MM.1S (cell line): ENCODE measurements at regions not wholly inside any gene's neighbourhood (a gene's known extent, or its start where the extent isn't known, plus 50 kb on each side); places are given as distances from the start of the nearest gene placed in this dataset.
A peak's percentile ranks its signal among the peaks of the same experiment; 100 is the strongest.

Experiments used
- DNase-seq: peaks from one replicate; pipeline ENCODE4 v3.0.0-alpha.2; 2015
- H2AFZ ChIP-seq: fragments of 300-600 bp; sonication (generic); 2 replicates; pipeline ENCODE4 v1.6.0; 2016; ENCODE audit warnings: antibody characterized with exemption, low read length
- H3F3A ChIP-seq: fragments of 300-600 bp; sonication (generic); 2 replicates; pipeline ENCODE4 v1.6.1; 2016; ENCODE audit warnings: mild to moderate bottlenecking, antibody characterized with exemption, low read length, moderate library complexity, mixed read lengths; ENCODE audit not compliant: insufficient read depth
- H3K27ac ChIP-seq: fragments of 300-600 bp; sonication (generic); 2 replicates; pipeline ENCODE4 v1.5.1; 2016; ENCODE audit warnings: mild to moderate bottlenecking, low read length
- H3K27me3 ChIP-seq: fragments of 300-600 bp; sonication (generic); replicated peaks from 2 replicates; pipeline ENCODE4 v1.6.0; 2016; ENCODE audit warnings: low read length; ENCODE audit not compliant: insufficient read depth
- H3K36me3 ChIP-seq: fragments of 300-600 bp; sonication (generic); replicated peaks from 2 replicates; pipeline ENCODE4 v1.6.1; 2016; ENCODE audit warnings: mild to moderate bottlenecking, low read length, mixed read lengths; ENCODE audit not compliant: insufficient read depth
- H3K4me1 ChIP-seq: fragments of 300-600 bp; sonication (generic); 2 replicates; pipeline ENCODE4 v1.6.1; 2016; ENCODE audit warnings: low read length, mixed read lengths
- H3K4me2 ChIP-seq: fragments of 300-600 bp; sonication (generic); 2 replicates; pipeline ENCODE4 v1.6.0; 2016; ENCODE audit warnings: low read depth, low read length
- H3K4me3 ChIP-seq: fragments of 300-600 bp; sonication (generic); 2 replicates; pipeline ENCODE4 v1.5.1; 2016; ENCODE audit warnings: low read length, mixed read lengths
- H3K79me2 ChIP-seq: fragments of 300-600 bp; sonication (generic); 2 replicates; pipeline ENCODE4 v1.6.1; 2016; ENCODE audit warnings: mixed run types, low read length, mixed read lengths
- H3K9ac ChIP-seq: fragments of 300-600 bp; sonication (generic); 2 replicates; pipeline ENCODE4 v1.6.1; 2016; ENCODE audit warnings: low read length, mixed read lengths
- H3K9me2 ChIP-seq: fragments of 300-600 bp; sonication (generic); replicated peaks from 2 replicates; pipeline ENCODE4 v1.6.1; 2016; ENCODE audit warnings: mild to moderate bottlenecking, low read length, mixed read lengths; ENCODE audit not compliant: insufficient read depth
- H3K9me3 ChIP-seq: fragments of 300-600 bp; sonication (generic); replicated peaks from 2 replicates; pipeline ENCODE4 v1.6.1; 2016; ENCODE audit warnings: mild to moderate bottlenecking, low read length, mixed read lengths; ENCODE audit not compliant: insufficient read depth
- H4K20me1 ChIP-seq: fragments of 300-600 bp; sonication (generic); 2 replicates; pipeline ENCODE4 v1.6.1; 2016; ENCODE audit warnings: mild to moderate bottlenecking, low read length, moderate library complexity, mixed read lengths; ENCODE audit not compliant: insufficient read depth
- EZH2 ChIP-seq: fragments of 300-600 bp; sonication (generic); optimal IDR thresholded peaks from 2 replicates; pipeline ENCODE3; 2017; ENCODE audit warnings: low read depth, mild to moderate bottlenecking, antibody characterized with exemption, low read length, mixed read lengths
- EZH2phosphoT487 ChIP-seq: fragments of 300-600 bp; sonication (generic); IDR thresholded peaks from 2 replicates; pipeline ENCODE4 v1.6.1; 2018; ENCODE audit warnings: antibody characterized with exemption, low read length
- TF ChIP-seq, protein P1 (sequence below): fragments of 300-600 bp; sonication (generic); IDR thresholded peaks from 2 replicates; pipeline ENCODE4 v1.5.1; 2016; ENCODE audit warnings: antibody characterized with exemption, low read length, mixed read lengths

DNA sequence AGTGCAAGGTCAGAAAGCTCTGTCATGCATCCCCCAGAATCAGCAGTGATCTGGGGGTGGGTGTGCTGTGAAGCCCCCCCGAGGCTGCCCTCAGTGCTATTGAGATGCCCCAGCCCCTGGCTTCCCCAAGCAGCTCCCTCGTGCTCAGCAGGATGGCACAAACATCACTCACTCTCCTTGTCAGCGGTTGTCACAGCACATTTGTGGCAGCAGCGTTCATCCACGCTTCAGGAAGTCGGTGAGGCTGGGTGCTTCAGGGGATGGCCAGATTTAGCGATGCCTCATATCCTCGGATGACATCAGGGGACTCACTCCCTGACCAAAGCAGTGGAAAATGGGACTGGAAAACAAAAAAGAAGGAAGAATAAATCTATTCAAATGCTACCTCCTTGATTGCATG, 54.4 kb upstream of the SLC6A11 start:
- H3K9me3 ChIP-seq = no peaks in the 10 kb centered on the region
- H3F3A ChIP-seq = no peaks in the 10 kb centered on the region
- no peaks in the 10 kb centered on the region for H3K36me3 ChIP-seq
- no peak overlapping the region for H3K27ac ChIP-seq
- DNase-seq = no peak
- no peak overlapping the region for H2AFZ ChIP-seq
- H3K4me1 ChIP-seq = no peaks in the 10 kb centered on the region
- H3K9ac ChIP-seq = no peak overlapping the region
- H3K27me3 ChIP-seq = peaks cover 14% of the 10 kb centered on the region; the same call in 1 of the 2 replicates
- H3K4me2 ChIP-seq = no peak overlapping the region
- H3K9me2 ChIP-seq = no peaks in the 10 kb centered on the region
- no peaks in the 10 kb centered on the region for H4K20me1 ChIP-seq
- TF ChIP-seq EZH2phosphoT487 = no peak
- H3K79me2 ChIP-seq = no peaks in the 10 kb centered on the region
- H3K4me3 ChIP-seq = no peak overlapping the region

DNA sequence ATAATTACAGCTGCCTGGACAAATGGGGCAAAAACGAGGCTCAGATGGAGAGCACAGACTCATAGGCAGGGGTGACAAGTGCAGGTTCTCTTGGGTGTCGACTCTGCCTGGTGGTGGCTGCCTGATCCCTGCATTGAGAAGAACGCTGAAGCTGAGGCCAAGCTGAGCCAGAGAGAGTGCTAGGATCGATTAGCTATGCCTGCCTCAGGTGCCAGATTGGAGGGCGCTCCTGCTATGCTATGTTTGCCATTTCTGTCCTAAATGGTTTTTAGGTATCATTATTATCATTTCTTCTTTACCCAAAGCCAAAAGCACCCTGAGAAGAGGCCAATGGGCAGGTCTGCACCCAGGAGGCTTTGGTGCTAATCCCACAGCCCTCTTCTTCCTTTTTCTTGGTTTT, 53.9 kb upstream of the SLC6A11 start:
- Histone ChIP-seq H3K9me3 (no peaks in the 10 kb centered on the region), H3K4me2 (no peak overlapping the region), H3K27ac (no peak overlapping the region), H3K27me3 (peaks cover 14% of the 10 kb centered on the region; the same call in 1 of the 2 replicates), H2AFZ (no peak overlapping the region), H3K9ac (no peak overlapping the region), H3K79me2 (no peaks in the 10 kb centered on the region), H4K20me1 (no peaks in the 10 kb centered on the region), H3K4me1 (no peaks in the 10 kb centered on the region), H3K9me2 (no peaks in the 10 kb centered on the region), H3F3A (no peaks in the 10 kb centered on the region), H3K4me3 (no peak overlapping the region), H3K36me3 (no peaks in the 10 kb centered on the region)
- no peak for DNase-seq
- TF ChIP-seq EZH2 = no peak
- TF ChIP-seq, protein P1, sequence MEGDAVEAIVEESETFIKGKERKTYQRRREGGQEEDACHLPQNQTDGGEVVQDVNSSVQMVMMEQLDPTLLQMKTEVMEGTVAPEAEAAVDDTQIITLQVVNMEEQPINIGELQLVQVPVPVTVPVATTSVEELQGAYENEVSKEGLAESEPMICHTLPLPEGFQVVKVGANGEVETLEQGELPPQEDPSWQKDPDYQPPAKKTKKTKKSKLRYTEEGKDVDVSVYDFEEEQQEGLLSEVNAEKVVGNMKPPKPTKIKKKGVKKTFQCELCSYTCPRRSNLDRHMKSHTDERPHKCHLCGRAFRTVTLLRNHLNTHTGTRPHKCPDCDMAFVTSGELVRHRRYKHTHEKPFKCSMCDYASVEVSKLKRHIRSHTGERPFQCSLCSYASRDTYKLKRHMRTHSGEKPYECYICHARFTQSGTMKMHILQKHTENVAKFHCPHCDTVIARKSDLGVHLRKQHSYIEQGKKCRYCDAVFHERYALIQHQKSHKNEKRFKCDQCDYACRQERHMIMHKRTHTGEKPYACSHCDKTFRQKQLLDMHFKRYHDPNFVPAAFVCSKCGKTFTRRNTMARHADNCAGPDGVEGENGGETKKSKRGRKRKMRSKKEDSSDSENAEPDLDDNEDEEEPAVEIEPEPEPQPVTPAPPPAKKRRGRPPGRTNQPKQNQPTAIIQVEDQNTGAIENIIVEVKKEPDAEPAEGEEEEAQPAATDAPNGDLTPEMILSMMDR = no peak
- no peak for TF ChIP-seq EZH2phosphoT487

DNA sequence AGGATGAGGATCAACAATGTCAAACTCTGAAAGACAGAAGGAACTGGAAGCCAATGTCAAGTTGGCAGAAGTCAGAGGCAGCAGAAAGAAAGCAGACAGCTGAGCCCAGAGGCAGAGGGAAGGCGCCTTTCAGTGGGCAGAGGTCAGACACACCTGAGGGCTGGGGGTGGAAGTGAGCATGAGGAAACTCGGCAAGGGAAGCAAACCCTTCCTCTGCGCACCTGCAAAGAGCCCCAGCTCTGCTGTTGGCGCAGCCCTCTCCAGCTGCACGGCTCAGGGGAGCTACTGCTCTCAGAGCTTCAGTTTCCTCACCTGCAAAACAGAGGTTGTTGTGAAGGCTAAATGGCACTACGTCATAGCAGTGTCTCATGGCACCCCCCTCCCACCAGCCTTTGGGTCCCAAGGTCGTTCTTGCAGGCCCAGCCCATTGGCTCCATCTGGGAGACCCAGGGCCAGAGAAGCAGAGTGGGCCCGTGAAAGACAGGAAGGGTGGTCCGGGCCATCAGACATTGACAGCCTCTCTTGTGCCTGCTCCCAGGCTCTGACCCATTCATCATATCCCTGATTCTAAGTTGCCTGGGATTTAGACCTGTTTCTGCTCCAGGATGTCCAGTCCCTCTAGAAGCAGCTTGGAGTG, 53.3 kb upstream of the SLC6A11 start:
- no peaks in the 10 kb centered on the region for H4K20me1 ChIP-seq
- no peaks in the 10 kb centered on the region for H3F3A ChIP-seq
- H3K27me3 ChIP-seq = peaks cover 16% of the 10 kb centered on the region; the same call in 1 of the 2 replicates
- no peaks in the 10 kb centered on the region for H3K79me2 ChIP-seq
- peak; percentile 59 for DNase-seq
- no peaks in the 10 kb centered on the region for H3K4me1 ChIP-seq
- H3K9me3 ChIP-seq = no peaks in the 10 kb centered on the region
- H3K9ac ChIP-seq = no peak overlapping the region
- no peak overlapping the region for H3K27ac ChIP-seq
- no peak overlapping the region for H2AFZ ChIP-seq
- no peaks in the 10 kb centered on the region for H3K9me2 ChIP-seq
- TF ChIP-seq, protein P1 = no peak
- TF ChIP-seq EZH2phosphoT487 = no peak
- TF ChIP-seq EZH2 = no peak
- H3K36me3 ChIP-seq = no peaks in the 10 kb centered on the region
- no peak overlapping the region for H3K4me2 ChIP-seq
- H3K4me3 ChIP-seq = no peak overlapping the region

- no peaks in the 10 kb centered on the region for H3K9me3 ChIP-seq
- no peak overlapping the region for H3K4me3 ChIP-seq
- no peaks in the 10 kb centered on the region for H3F3A ChIP-seq
- no peak overlapping the region for H3K9ac ChIP-seq
- H2AFZ ChIP-seq = no peak overlapping the region
- H3K27ac ChIP-seq = no peak overlapping the region
- H4K20me1 ChIP-seq = no peaks in the 10 kb centered on the region
- H3K79me2 ChIP-seq = no peaks in the 10 kb centered on the region
- TF ChIP-seq EZH2phosphoT487 = no peak
- no peak for TF ChIP-seq EZH2
- TF ChIP-seq, protein P1 = no peak
- no peak overlapping the region for H3K4me2 ChIP-seq
- DNase-seq = no peak
- no peaks in the 10 kb centered on the region for H3K9me2 ChIP-seq
- no peaks in the 10 kb centered on the region for H3K36me3 ChIP-seq
- H3K27me3 ChIP-seq = peaks cover 17% of the 10 kb centered on the region; the same call in 1 of the 2 replicates
- no peaks in the 10 kb centered on the region for H3K4me1 ChIP-seq
These were observed 52.8 kb upstream of the SLC6A11 start for GRCh38 chr3:10763248-10763620.
